ENCODE measurements at regions not wholly inside any gene's neighbourhood (a gene's known extent, or its start where the extent isn't known, plus 50 kb on each side); places are given as distances from the start of the nearest gene placed in this dataset.

GRCh38 chr4:128608006-128608405 is 201.5 kb upstream of the JADE1 start:
- no peak for DNase-seq (ENCODE audit: extremely low spot score)
- POLR2A ChIA-PET = no interaction called here
- CTCF ChIA-PET = interaction anchor here (1.1 to 2.5 kb wide), 4 partner anchors 9 to 19 kb away, joined by 3 to 7 read pairs (median 4); no protein-coding TSS in a partner anchor
- no peak for TF ChIP-seq CTCF (IDR thresholded peaks at IDR 0.05; ENCODE audit: control extremely low read depth, extremely low read depth, low read depth, missing control alignments)

- no peak for DNase-seq (ENCODE audit: extremely low spot score)
- no peak for TF ChIP-seq CTCF (IDR thresholded peaks at IDR 0.05; ENCODE audit: control extremely low read depth, extremely low read depth, low read depth, missing control alignments)
- ChIA-PET CTCF (interaction anchor here (1.0 to 1.3 kb wide), 3 partner anchors 9 to 44 kb away, joined by 3 read pairs; no protein-coding TSS in a partner anchor), POLR2A (no interaction called here)
Measured at GRCh38 chr4:128606173-128606572, 203.3 kb upstream of the JADE1 start.

GRCh38 chr4:128604840-128605239 is 204.7 kb upstream of the JADE1 start:
- no peak for DNase-seq (ENCODE audit: extremely low spot score)
- ChIA-PET CTCF (no interaction called here), POLR2A (no interaction called here)
- no peak for TF ChIP-seq CTCF (IDR thresholded peaks at IDR 0.05; ENCODE audit: control extremely low read depth, extremely low read depth, low read depth, missing control alignments)

GRCh38 chr4:128604204-128604603 is 205.3 kb upstream of the JADE1 start:
- ChIA-PET CTCF (no interaction called here), POLR2A (no interaction called here)
- TF ChIP-seq CTCF (IDR thresholded peaks at IDR 0.05; ENCODE audit: control extremely low read depth, extremely low read depth, low read depth, missing control alignments) = no peak
- DNase-seq (ENCODE audit: extremely low spot score) = no peak

GRCh38 chr4:128603081-128603480 is 206.4 kb upstream of the JADE1 start:
- POLR2A ChIA-PET = no interaction called here
- no peak for TF ChIP-seq CTCF (IDR thresholded peaks at IDR 0.05; ENCODE audit: control extremely low read depth, extremely low read depth, low read depth, missing control alignments)
- CTCF ChIA-PET = no interaction called here
- no peak for DNase-seq (ENCODE audit: extremely low spot score)

- no peak for TF ChIP-seq CTCF (IDR thresholded peaks at IDR 0.05; ENCODE audit: control extremely low read depth, extremely low read depth, low read depth, missing control alignments)
- ChIA-PET POLR2A (no interaction called here), CTCF (interaction anchor here (1.4 kb wide), 2 partner anchors 27 to 35 kb away, joined by 3 read pairs; no protein-coding TSS in a partner anchor)
- DNase-seq (ENCODE audit: extremely low spot score) = no peak
Measured at GRCh38 chr4:128601991-128602695, 207.4 kb upstream of the JADE1 start.

Measured in GM10248 (cell line).